ENCODE measurements at regions not wholly inside any gene's neighbourhood (a gene's known extent, or its start where the extent isn't known, plus 50 kb on each side); places are given as distances from the start of the nearest gene placed in this dataset.
"Not testable (repeated sequence)": the region's sequence is repeated elsewhere in the genome, so short reads cannot be mapped to it uniquely, and the experiment has no call there.

DNA sequence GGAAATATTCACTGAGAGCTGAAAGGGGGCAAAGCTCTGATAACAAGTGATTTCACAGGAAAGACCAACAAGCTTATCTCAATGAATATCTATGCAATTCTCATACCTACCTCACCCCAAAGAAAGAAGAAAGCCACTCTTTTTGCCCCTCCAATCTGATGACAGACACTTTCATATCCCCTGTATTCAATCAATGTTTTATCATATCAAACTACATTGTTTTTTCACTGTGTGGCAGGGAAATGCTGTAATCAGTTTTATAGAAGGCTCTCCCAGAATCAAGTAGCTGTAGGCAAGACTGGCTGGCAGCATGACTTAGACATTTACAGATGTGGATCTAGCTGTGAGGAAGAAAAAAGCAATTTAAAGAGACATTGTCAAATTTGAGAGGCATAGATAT, 81.3 kb upstream of the PIK3C3 start:
- Histone ChIP-seq H3K4me1 (ENCODE audit: control extremely low read depth in 1 of 4, control insufficient read depth in 4 of 4, insufficient read depth in 4 of 4, low read length in 3 of 4) (no peaks in the 10 kb centered on the region), H3K4me3 (ENCODE audit: control insufficient read depth in 1 of 7, extremely low read depth in 1 of 7, insufficient read depth in 4 of 7, low read depth in 2 of 7, low read length in 6 of 7) (no peak overlapping the region), H3K27me3 (replicated peaks in 2 of 5; ENCODE audit: control insufficient read depth in 4 of 5, insufficient read depth in 5 of 5, low read length in 4 of 5) (no peaks in the 10 kb centered on the region), H3K9me3 (ENCODE audit: control extremely low read depth in 1 of 5, control insufficient read depth in 4 of 5, insufficient read depth in 2 of 5, low read depth in 1 of 5, low read length in 4 of 5) (no peaks in the 10 kb centered on the region), H3K36me3 (ENCODE audit: control insufficient read depth in 4 of 4, insufficient read depth in 4 of 4, low read length in 3 of 4) (no peaks in the 10 kb centered on the region), H3K27ac (ENCODE audit: insufficient read depth in 1 of 2, low read depth in 1 of 2, low read length in 2 of 2, poor library complexity in 1 of 2, severe bottlenecking in 2 of 2) (no peak overlapping the region)
- POLR2A ChIA-PET: no interaction called here
- CTCF ChIA-PET: no interaction called here
- DNase-seq: no peak

DNA sequence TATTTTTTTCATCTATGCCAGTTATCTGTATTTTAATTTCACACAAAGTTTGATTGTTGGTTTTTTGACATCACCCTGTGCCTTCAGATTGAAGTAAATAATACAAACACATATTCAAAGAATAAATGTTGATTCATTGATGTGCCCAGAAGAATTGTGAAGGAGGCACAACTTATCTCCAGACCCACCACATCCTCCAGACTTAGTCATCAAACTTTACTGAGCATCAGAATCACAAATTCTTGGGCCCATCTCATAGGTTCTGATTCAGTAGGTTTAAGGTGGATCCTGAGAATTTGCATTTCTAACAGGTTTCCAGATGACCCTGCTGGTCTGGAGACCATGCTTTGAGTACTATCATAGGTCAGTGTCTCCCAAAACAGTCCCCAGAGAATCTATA, 82.8 kb upstream of the PIK3C3 start:
- no peak overlapping the region for H3K27ac ChIP-seq (ENCODE audit: insufficient read depth in 1 of 2, low read depth in 1 of 2, low read length in 2 of 2, poor library complexity in 1 of 2, severe bottlenecking in 2 of 2)
- no peak for DNase-seq
- H3K36me3 ChIP-seq (ENCODE audit: control insufficient read depth in 4 of 4, insufficient read depth in 4 of 4, low read length in 3 of 4): no peaks in the 10 kb centered on the region
- POLR2A ChIA-PET: no interaction called here
- no peaks in the 10 kb centered on the region for H3K4me1 ChIP-seq (ENCODE audit: control extremely low read depth in 1 of 4, control insufficient read depth in 4 of 4, insufficient read depth in 4 of 4, low read length in 3 of 4)
- no peaks in the 10 kb centered on the region for H3K9me3 ChIP-seq (ENCODE audit: control extremely low read depth in 1 of 5, control insufficient read depth in 4 of 5, insufficient read depth in 2 of 5, low read depth in 1 of 5, low read length in 4 of 5)
- H3K4me3 ChIP-seq (ENCODE audit: control insufficient read depth in 1 of 7, extremely low read depth in 1 of 7, insufficient read depth in 4 of 7, low read depth in 2 of 7, low read length in 6 of 7): no peak overlapping the region
- CTCF ChIA-PET: no interaction called here
- no peaks in the 10 kb centered on the region for H3K27me3 ChIP-seq (replicated peaks in 2 of 5; ENCODE audit: control insufficient read depth in 4 of 5, insufficient read depth in 5 of 5, low read length in 4 of 5)

GRCh38 chr18:41871229-41872000, 83.6 kb upstream of the PIK3C3 start:
- DNase-seq: no peak

DNA sequence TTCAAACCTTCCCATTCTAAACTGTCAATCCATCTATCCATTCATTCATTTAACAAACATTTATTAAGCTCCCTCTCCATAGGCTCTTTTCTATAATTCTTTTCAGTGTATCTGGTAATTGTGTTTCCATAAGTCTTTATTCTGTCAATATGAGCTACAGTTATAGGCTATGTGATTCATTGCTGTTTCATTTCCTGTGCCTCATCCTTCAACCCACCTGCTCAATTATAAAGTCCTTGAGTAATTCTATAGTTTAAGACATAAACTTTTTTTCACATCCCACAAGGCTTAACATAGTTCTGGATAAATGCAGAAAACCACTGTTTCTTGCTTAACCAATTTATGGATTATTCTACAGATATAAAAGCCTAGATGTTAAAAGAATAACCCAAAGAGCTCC, 84.2 kb upstream of the PIK3C3 start:
- H3K4me1 ChIP-seq (ENCODE audit: control extremely low read depth in 1 of 4, control insufficient read depth in 4 of 4, insufficient read depth in 4 of 4, low read length in 3 of 4): no peaks in the 10 kb centered on the region
- no peak overlapping the region for H3K27ac ChIP-seq (ENCODE audit: insufficient read depth in 1 of 2, low read depth in 1 of 2, low read length in 2 of 2, poor library complexity in 1 of 2, severe bottlenecking in 2 of 2)
- H3K27me3 ChIP-seq (replicated peaks in 2 of 5; ENCODE audit: control insufficient read depth in 4 of 5, insufficient read depth in 5 of 5, low read length in 4 of 5): no peaks in the 10 kb centered on the region
- POLR2A ChIA-PET: no interaction called here
- no peaks in the 10 kb centered on the region for H3K36me3 ChIP-seq (ENCODE audit: control insufficient read depth in 4 of 4, insufficient read depth in 4 of 4, low read length in 3 of 4)
- CTCF ChIA-PET: no interaction called here
- H3K9me3 ChIP-seq (ENCODE audit: control extremely low read depth in 1 of 5, control insufficient read depth in 4 of 5, insufficient read depth in 2 of 5, low read depth in 1 of 5, low read length in 4 of 5): no peaks in the 10 kb centered on the region
- H3K4me3 ChIP-seq (ENCODE audit: control insufficient read depth in 1 of 7, extremely low read depth in 1 of 7, insufficient read depth in 4 of 7, low read depth in 2 of 7, low read length in 6 of 7): no peak overlapping the region
- no peak for DNase-seq

More at GRCh38 chr18:41871229-41872000, 83.6 kb upstream of the PIK3C3 start:
- H3K9me3 ChIP-seq (ENCODE audit: control extremely low read depth in 1 of 5, control insufficient read depth in 4 of 5, insufficient read depth in 2 of 5, low read depth in 1 of 5, low read length in 4 of 5): no peaks in the 10 kb centered on the region
- H3K4me3 ChIP-seq (ENCODE audit: control insufficient read depth in 1 of 7, extremely low read depth in 1 of 7, insufficient read depth in 4 of 7, low read depth in 2 of 7, low read length in 6 of 7): no peak overlapping the region
- H3K4me1 ChIP-seq (ENCODE audit: control extremely low read depth in 1 of 4, control insufficient read depth in 4 of 4, insufficient read depth in 4 of 4, low read length in 3 of 4): no peaks in the 10 kb centered on the region
- no peaks in the 10 kb centered on the region for H3K27me3 ChIP-seq (replicated peaks in 2 of 5; ENCODE audit: control insufficient read depth in 4 of 5, insufficient read depth in 5 of 5, low read length in 4 of 5)
- ChIA-PET CTCF (no interaction called here), POLR2A (no interaction called here)
- 100% methylated on average over 1 of the region's 7 CpGs for WGBS (ENCODE audit: insufficient coverage)
- no peaks in the 10 kb centered on the region for H3K36me3 ChIP-seq (ENCODE audit: control insufficient read depth in 4 of 4, insufficient read depth in 4 of 4, low read length in 3 of 4)
- H3K27ac ChIP-seq (ENCODE audit: insufficient read depth in 1 of 2, low read depth in 1 of 2, low read length in 2 of 2, poor library complexity in 1 of 2, severe bottlenecking in 2 of 2): no peak overlapping the region

DNA sequence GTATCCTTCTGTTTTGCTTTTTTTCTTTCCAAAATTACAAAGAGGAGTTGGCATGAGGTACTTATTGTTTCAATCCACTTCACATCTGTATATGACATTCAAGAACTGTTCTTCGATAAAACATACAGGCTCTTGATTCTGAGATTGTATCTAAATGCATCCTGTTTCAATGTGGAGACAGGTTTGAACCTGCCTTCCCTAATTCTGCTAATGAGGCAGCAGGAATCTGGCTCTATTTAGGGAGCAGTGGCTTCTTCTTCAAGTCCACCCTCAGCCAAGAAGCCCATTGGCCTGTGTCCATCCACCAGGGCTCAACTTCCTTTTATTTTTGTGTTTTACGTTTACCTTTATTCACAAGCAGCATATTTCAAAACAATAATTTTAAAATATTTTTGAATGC, 84.8 kb upstream of the PIK3C3 start:
- POLR2A ChIA-PET: no interaction called here
- Histone ChIP-seq H3K36me3 (ENCODE audit: control insufficient read depth in 4 of 4, insufficient read depth in 4 of 4, low read length in 3 of 4) (no peaks in the 10 kb centered on the region), H3K27me3 (replicated peaks in 2 of 5; ENCODE audit: control insufficient read depth in 4 of 5, insufficient read depth in 5 of 5, low read length in 4 of 5) (no peaks in the 10 kb centered on the region), H3K9me3 (ENCODE audit: control extremely low read depth in 1 of 5, control insufficient read depth in 4 of 5, insufficient read depth in 2 of 5, low read depth in 1 of 5, low read length in 4 of 5) (no peaks in the 10 kb centered on the region), H3K4me1 (ENCODE audit: control extremely low read depth in 1 of 4, control insufficient read depth in 4 of 4, insufficient read depth in 4 of 4, low read length in 3 of 4) (no peaks in the 10 kb centered on the region), H3K27ac (ENCODE audit: insufficient read depth in 1 of 2, low read depth in 1 of 2, low read length in 2 of 2, poor library complexity in 1 of 2, severe bottlenecking in 2 of 2) (no peak overlapping the region), H3K4me3 (ENCODE audit: control insufficient read depth in 1 of 7, extremely low read depth in 1 of 7, insufficient read depth in 4 of 7, low read depth in 2 of 7, low read length in 6 of 7) (no peak overlapping the region)
- no peak for DNase-seq
- CTCF ChIA-PET: no interaction called here
- 100% methylated on average over 1 of the region's 2 CpGs for WGBS (ENCODE audit: insufficient coverage)

DNA sequence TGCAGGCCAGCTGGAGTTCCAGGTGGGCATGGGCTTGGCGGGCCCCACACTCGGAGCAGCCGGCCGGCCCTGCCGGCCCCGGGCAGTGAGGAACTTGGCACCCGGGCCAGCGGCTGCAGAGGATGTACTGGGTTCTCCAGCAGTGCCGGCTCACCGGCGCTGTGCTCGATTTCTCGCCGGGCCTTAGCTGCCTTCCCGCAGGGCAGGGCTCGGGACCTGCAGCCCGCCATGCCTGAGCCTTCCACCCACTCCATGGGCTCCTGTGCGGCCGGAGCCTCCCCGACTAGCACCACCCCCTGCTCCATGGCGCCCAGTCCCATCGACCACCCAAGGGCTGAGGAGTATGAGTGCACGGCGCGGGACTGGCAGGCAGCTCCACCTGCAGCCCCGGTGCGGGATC, 89.2 kb upstream of the PIK3C3 start:
- H3K27me3 ChIP-seq (replicated peaks in 2 of 5; ENCODE audit: control insufficient read depth in 4 of 5, insufficient read depth in 5 of 5, low read length in 4 of 5); H3K4me3 ChIP-seq (ENCODE audit: control insufficient read depth in 1 of 7, extremely low read depth in 1 of 7, insufficient read depth in 4 of 7, low read depth in 2 of 7, low read length in 6 of 7); POLR2A ChIA-PET; H3K27ac ChIP-seq (ENCODE audit: insufficient read depth in 1 of 2, low read depth in 1 of 2, low read length in 2 of 2, poor library complexity in 1 of 2, severe bottlenecking in 2 of 2); H3K9me3 ChIP-seq (ENCODE audit: control extremely low read depth in 1 of 5, control insufficient read depth in 4 of 5, insufficient read depth in 2 of 5, low read depth in 1 of 5, low read length in 4 of 5); CTCF ChIA-PET; H3K36me3 ChIP-seq (ENCODE audit: control insufficient read depth in 4 of 4, insufficient read depth in 4 of 4, low read length in 3 of 4); DNase-seq; H3K4me1 ChIP-seq (ENCODE audit: control extremely low read depth in 1 of 4, control insufficient read depth in 4 of 4, insufficient read depth in 4 of 4, low read length in 3 of 4): not testable (repeated sequence)
- WGBS (ENCODE audit: insufficient coverage): 93% methylated on average over 16 of the region's 27 CpGs

- H3K27ac ChIP-seq (ENCODE audit: insufficient read depth in 1 of 2, low read depth in 1 of 2, low read length in 2 of 2, poor library complexity in 1 of 2, severe bottlenecking in 2 of 2): no peak overlapping the region
- WGBS (ENCODE audit: insufficient coverage): 93% methylated on average over 3 of the region's 3 CpGs
- ChIA-PET CTCF (no interaction called here), POLR2A (no interaction called here)
- H3K27me3 ChIP-seq (replicated peaks in 2 of 5; ENCODE audit: control insufficient read depth in 4 of 5, insufficient read depth in 5 of 5, low read length in 4 of 5): peaks cover 0 to 2% (median 0%) of the 10 kb centered on the region in 5 experiments
- no peak overlapping the region for H3K4me3 ChIP-seq (ENCODE audit: control insufficient read depth in 1 of 7, extremely low read depth in 1 of 7, insufficient read depth in 4 of 7, low read depth in 2 of 7, low read length in 6 of 7)
- H3K4me1 ChIP-seq (ENCODE audit: control extremely low read depth in 1 of 4, control insufficient read depth in 4 of 4, insufficient read depth in 4 of 4, low read length in 3 of 4): no peaks in the 10 kb centered on the region
- H3K9me3 ChIP-seq (ENCODE audit: control extremely low read depth in 1 of 5, control insufficient read depth in 4 of 5, insufficient read depth in 2 of 5, low read depth in 1 of 5, low read length in 4 of 5): no peaks in the 10 kb centered on the region
- no peaks in the 10 kb centered on the region for H3K36me3 ChIP-seq (ENCODE audit: control insufficient read depth in 4 of 4, insufficient read depth in 4 of 4, low read length in 3 of 4)
- DNase-seq: no peak
These were observed 90.8 kb upstream of the PIK3C3 start for GRCh38 chr18:41864216-41864615.
